NCI-H2227 treated with DMSO at 0.1 percent for 48 hours (cell line): ENCODE measurements at regions not wholly inside any gene's neighbourhood (a gene's known extent, or its start where the extent isn't known, plus 50 kb on each side); places are given as distances from the start of the nearest gene placed in this dataset.

Source experiments
- DNase-seq: peaks from one replicate; lab custom pipeline; 2025; lab: John Stamatoyannopoulos, UW

DNA sequence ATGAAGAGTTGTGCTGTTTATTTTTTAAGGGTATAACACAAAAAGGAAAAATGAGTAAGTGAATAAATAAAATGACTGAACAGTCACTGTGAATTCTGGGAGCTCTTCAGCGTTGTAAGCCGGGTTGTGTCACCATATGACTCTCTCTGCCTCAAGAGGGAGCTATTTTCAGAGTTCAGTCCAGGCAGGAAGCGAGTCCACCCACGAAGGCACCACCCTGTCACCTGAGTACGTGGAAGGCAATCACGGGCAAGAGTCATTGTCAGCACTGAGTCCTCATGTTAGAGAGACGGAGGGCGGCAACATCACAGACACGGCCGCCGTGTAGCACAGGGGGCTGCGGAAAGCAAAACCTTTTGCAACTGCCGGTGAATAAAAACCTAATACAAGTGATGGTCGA lies 227.6 kb downstream of the UTP18 start:
- DNase-seq: no peak

DNA sequence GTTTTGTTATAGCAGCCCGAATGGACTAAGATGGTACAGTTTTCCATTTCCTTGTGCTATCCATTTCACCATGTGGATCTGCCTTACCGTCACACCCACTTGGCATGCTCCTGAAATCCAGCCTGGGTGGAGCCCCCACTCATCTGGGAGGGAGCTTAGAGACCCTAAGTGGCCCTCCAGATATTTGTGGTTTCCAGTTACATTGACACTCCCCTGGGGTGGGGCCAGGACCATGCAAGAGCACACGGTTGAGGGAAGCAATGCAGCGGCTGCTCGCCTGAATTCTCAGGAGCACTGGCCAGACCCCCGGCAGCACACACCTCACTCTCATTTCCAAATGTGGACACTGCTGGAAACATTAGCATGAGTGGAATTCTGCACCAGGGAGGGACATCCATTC lies 231.1 kb downstream of the UTP18 start:
- no peak for DNase-seq

DNA sequence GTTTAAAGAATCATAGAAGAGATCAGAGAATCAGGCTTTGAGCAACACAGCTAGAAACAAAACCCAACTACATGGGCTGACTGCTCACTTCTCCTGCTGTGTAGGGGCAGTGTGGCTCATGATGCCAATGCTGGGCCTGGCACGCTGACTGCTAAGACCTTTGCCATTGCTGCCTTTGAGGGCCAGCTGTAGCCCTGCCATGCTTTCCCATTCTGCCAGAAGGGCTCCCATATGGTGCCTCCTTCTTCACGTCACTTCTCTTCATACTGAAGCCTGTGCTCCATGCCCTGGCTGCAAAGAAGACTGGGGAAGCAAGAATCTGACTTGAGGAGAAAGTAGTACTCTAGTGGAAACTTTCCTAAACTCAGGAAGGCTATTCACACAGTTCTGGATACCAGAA lies 232.9 kb downstream of the UTP18 start:
- no peak for DNase-seq

DNA sequence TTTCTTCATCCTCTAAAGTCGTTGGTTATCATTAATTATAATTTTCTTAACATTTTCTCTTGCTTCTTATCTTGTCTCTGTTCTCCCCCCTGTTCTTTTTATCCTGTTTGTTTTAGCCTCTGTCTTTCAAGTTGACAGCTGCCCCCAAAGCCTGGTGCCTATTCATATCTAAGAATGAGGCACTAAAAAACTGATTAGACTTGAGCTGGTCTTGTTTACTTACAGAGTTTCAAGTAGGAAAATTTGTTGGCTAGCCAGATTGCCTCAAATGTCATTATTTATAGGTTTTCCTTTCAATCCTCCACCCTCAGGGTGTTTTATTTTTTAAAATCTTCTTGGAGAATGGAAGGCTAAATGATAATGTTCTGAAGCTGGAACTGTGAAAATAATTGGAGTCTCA lies 236.0 kb downstream of the UTP18 start:
- no peak for DNase-seq

DNA sequence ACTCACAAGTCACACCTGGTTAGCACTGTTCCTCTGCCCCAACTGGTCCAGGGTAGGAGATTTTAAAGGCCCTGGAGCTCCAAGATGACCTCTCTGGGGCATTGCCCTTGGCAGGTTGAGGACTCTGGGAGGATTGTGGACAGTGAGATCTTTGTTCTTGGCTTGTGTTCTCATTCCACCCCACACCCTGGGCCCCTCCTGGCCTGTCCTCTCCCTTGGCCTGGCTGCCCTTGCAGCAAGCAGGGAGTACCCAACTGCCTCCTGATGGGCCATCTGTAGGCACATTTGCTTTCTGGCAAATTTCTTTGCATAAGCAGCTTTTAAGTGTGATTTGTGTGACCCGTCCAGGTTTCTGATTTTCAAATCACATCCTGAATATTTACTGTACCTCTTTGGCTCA lies 239.6 kb downstream of the UTP18 start:
- DNase-seq: no peak

DNA sequence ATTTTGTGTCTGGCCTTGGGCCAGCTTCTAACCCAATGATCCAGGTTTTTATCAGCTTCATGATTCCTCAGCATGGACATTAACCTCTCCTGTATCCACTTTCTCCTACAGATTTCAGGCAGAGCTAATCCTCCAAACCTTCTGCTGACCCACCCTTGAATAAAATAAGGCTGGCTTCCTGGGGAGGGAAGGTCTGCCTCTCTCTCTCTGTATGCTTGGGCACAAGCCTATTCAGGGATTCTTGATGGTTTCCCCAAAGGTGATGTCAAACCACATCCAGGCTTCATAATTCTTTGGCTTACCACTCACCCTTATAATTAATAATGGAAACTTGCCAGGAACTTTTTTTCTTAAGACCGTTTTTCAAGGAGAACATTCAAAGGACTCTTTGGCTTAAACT lies 240.1 kb downstream of the UTP18 start:
- DNase-seq: no peak

DNA sequence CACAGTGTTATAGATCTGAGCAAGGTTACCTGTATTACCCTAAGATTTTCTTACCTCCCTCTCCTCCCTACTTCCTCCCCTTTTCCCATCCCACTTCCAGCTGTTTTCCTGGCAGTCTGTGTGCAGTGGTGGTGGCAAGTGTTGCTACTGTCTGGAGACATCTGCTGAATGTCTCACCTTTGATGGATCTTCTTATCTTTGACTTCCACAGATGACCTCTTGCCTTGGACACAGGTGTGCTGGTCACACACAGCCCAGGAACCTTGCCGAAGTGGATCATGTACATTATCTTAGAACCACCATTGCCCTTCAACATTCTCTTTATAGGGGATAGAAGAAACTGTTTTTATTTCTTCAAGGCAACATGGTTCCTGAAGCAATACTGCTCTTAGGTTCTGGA lies 245.1 kb downstream of the UTP18 start:
- no peak for DNase-seq

DNA sequence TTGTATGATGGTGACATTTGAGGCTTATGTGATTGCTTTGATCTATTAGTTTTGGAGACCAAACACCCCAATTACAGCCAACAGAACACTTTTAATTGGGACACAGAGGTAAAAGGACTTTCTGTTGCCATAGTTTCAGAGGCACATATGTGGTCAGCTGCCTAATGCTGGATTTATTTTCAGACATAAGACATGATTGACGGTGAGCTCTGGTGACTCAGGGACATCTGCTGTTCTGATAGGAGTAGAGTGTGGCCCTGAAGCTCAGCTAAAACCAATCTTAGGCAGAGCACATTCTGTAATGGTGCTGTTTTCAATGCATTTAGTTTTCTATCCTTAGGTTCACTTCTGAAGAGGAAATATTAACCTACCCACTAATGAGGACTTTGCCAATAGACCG lies 247.1 kb downstream of the UTP18 start:
- no peak for DNase-seq

DNA sequence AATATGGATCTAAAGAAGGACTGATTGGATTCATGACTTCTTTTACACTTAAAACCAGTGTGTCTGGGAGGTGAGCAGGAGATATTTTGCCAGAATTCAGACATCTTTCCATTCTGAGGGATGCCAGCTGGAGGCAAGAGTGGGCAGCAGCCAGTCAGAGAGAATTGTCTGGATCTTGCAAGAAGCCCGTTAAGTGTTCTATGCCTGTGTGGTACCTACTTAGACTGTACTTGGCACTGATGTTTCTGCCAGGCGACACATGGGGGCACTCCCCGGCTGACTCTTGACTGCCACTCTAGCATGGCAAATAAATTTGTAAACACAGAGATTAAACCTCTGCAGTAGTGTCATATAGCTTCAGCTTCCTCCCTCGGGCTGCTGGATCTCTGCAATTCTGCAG lies 247.7 kb downstream of the UTP18 start:
- DNase-seq: no peak

DNA sequence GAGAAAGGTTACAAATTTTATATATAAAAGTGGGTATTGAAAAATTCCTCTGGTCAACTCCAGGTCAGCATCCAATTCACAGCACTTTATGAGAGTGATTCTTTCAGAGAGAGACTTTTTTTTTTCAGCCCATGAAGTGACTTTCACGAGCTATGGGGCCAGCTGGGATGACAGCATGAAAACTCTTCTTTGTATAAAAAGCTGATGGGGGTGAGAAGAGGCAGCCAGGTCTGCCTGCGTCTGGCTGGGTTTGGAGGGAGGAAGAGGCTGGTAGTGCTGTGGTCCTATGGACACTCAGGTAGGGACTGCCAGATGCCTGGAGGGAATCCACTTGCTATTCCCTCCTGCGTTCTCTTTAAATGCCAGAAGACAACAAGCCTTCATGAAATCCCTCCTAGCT lies 250.6 kb downstream of the UTP18 start:
- no peak for DNase-seq

DNA sequence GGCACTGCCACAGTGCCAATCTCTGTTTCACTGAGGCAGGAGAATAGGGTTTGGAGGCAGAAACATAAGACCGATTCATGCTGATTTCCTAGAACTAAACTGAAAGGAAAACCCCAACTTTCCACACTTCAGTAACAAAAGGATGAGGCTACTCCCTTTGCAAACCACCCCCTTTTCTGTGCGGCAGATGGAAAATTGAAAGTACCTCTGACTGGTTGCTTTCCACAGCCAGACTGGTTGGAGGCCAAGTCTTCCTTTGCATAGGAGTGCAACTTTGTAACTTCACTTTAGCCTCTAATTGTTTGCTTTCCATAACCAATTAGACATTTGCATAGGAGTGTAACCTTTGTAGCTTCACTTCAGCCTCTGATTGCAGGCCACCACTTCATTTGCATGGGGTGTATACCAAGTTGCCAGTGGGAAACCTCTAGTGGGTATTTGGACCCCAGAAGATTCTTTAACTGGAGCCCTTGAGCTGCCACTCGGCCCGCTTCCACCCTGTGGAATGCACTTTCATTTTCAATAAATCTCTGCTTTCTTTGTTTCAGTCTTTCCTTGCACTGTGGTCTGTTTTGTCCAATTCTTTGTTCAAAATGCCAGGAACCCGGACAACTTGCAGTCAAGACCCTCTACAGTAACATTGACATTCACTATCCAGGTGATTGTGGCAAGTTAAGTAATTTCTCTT lies 252.0 kb downstream of the UTP18 start:
- no peak for DNase-seq

DNA sequence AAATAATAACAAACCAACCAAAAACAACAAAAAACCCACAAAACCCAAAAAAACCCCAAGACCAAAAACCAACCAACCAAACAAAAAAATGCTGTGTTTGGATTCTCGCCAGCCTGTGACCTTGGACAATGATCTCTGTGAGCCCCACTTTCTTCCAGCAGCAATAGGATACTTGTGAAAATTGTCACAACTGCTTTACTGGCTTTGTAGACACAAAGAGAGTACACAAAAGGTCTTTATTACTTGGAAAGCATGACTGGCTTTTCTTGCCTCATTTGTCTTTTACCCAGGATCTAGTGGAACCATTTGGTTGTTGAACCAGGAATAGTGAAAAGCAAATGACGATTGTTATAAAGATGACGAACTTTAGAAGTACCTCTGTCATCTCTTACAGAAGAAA lies 256.6 kb downstream of the UTP18 start:
- DNase-seq: no peak

DNA sequence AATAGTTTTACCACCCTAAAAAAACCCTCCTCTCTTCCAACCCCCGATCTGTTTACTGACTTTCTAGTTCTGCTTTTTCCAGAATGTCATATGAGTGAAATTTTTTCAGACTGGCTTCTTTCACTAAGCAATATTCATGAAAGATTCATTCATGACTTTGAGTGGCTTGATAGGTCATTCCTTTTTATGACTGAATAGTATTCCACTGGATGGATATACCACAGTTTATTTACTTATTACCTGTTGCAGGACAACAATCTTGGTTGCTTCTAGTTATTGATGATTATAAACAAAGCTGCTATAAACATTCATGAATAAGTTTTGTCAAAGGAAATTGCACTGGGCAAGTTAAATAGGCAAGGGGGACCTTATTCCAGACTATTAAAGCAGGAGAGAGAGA lies 264.2 kb downstream of the UTP18 start:
- no peak for DNase-seq

DNA sequence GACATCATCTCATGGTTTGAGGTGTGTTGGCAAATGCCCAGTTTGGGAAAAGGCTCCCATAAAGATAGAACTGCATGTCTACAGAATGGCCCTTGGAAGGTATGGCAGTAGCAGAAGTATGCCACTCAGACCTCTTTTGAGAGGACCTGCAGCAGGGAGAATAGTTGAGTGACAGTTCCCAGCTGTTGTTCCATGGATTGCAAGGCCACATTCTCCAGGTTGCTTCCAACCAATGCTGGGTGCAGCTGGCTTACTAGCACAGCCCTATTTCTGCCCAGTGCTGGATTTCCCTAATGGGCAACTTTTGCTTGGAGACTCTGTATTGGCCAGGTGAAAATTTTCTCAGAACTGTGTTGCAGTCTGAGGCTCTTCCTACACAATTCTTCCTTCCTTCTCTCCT lies 266.2 kb downstream of the UTP18 start:
- DNase-seq: no peak

DNA sequence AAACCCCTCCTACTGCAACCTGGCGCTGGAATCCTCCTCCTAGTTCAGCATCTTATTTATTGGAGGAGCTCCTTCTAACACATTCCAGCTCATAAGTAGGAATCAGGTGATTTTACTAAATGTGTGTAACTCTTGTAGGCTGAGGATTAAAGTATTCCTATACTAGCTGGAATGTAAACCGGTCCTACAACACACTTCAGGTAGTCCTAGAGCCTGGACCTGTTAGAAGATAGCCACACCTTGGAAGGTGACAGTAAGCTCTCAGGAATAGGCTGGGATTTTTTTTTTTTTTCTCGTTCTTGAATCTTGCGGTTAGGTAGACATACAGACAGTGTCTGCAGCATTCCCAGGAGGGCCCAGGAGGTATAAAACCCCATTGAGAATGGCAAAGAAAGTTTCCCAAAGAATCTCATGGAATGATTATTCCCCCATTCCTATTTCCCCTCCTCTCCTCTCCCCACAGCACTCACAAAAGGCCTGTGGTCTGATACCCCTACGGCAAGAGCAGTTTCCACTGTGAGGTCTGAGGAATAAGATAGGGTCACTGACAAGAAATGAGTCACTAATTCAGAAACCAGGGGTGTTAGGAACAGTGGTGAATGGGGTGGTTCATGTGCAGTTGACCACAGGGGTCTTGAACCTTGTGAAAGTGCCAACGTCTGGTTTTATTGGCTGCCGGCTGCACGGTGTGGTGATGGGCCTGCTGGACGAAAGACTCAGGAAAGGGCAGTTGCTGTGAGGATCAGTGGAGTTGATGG lies 267.1 kb downstream of the UTP18 start:
- DNase-seq: no peak

DNA sequence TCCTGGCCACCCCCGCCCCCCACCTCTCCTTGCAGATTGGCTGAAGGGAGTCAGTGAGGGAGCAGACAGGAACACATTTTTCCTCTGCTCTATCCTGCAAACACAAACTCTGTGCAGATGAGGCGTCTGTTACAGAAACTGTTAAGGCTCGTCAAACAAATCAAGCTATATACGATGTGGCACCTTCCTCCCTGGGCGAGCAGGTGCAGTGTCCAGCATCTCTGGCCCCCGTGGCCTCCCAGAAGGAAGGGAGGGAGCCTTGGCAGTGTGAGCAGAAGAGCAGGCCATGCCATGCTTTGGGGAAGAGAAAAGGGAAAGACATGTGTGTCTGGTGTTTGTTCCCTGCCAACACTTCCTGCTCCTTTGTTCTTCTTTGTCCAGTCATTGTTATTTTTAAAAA lies 267.8 kb downstream of the UTP18 start:
- no peak for DNase-seq

DNA sequence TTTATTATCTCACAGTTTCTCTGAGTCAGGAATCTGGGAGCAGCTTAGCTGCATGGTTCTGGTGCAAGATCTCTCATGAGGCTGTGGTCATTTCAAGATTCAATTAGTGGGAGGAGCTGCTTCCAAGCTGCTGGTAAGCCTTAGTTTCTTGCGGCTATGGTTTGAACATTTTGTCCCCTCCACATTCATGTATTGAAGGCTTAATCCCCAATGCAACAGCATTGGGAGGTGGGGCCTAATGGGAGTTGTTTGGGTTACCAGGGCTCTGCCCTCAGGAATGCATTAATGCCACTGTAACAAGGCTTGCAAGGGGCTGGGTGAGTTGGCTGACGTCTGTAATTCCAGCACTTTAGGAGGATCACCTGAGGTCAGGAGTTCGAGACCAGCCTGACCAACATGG lies 272.9 kb downstream of the UTP18 start:
- no peak for DNase-seq

DNA sequence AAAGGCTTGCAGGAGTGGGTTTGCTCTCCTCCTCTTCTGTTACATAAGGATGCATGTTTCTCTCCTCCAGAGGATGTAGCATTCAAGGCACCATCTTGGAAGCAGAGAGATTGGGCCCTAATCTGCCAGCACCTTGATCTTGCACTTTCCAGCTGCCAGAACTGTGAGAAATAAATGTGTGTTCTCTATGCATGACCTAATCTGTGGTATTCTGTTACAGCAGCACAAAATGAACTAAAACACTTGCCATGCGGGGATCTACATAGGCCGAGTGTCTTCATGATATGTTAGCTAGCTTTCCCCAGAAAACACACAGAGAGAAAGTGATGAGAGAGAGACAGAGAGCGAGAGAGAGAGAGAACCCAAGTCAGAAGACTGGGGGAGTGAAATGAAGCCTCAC lies 273.5 kb downstream of the UTP18 start:
- DNase-seq: no peak

DNA sequence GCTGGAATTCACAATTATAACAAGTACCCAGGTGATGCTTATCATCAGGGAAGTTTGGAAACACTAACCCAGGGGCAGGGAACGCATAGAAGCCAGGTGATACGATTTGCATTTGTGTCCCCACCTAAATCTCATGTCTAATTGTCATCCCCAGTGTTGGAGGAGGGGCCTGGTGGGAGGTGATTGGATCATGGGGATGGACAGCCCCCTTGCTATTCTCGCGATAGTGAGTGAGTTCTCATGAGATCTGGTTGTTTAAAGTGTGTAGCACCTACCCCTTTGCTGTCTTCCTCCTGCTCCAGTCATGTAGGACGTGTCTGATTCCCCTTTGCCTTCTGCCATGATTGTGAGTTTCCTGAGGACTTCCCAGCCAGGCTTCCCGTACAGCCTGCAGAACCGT lies 276.3 kb downstream of the UTP18 start:
- DNase-seq: no peak

DNA sequence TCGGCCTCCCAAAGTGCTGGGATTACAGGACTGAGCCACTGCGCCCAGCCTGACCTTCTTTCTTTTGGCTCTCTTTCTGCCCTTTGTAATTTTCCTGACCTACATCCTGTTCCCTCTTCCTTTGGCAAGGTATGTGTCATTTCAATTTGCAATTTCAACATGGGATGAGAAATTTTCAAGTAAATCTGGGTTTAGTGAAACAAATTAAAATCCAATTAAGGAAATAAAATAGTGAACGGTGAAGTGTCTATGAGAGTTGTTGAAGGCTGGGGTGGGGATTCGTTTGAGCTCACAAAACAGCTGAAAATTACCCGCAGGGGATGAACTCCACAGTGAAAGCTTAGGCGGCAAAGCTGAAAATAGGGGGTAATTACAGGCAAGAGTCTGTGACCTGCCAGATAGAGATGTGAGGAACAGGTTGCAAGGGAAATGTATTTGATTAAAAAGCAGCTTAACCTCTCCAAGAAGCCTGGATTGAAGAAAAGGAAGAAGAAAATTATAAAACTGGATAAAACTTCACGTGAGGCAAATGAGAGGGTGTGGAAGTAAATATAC lies 277.7 kb downstream of the UTP18 start:
- peak; percentile 73 for DNase-seq

DNA sequence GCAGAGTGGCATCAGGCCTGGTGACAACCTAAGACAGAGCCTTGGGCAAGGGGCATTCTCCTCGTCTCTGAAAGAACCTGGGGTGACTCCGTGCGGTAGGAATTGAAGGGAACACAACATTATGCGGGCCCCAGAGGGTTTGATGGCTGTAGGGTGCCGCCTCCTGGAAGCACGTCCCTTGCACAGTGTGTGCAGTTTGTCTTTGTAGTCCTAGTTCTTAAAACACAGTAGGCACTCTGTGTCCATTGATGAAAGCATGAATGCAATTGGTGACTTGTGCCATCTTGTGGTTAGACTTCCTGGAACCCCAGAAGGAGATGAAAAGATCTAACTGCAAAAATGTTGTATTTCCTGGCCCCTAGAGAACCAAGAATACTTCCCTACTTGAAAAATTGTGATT lies 279.8 kb downstream of the UTP18 start:
- DNase-seq: no peak

DNA sequence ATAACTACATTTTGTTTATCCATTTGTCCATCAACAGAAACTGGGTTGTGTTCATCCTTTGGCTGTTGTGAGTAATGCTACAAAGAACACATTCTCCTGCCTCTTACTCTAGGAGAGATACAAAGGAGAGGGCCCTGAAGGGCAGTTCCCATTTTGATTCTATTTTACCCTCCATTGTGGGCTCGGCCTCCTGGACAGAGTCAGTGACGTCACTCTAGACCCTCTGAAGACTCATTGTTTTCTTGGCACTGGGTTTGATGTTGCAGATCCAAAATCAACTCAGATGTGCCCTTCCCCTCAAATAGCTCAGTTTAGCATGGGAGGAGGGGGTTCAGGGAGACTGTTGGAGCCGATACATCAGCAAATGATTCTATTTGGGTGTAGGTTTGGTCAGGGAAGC lies 280.9 kb downstream of the UTP18 start:
- DNase-seq: no peak

DNA sequence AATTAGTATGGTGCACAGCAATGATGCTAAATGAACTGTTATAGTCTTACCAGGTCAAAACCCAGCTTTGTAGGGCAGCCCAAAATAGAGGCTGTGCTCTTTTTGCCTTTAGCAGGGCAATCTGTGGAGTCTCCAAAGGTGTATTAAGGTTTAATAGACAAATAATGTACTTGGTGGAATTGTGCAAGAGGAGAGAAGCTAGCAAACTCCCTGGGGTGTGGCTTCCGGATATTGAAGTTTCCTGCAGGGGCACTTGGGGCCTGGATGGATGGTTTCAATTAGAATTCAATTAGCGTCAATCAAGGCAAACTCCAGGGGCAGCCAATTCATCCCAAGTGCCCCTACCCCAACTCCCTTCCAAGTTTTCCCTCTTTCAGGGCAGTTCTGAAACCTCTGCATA lies 285.8 kb downstream of the UTP18 start:
- DNase-seq: no peak

DNA sequence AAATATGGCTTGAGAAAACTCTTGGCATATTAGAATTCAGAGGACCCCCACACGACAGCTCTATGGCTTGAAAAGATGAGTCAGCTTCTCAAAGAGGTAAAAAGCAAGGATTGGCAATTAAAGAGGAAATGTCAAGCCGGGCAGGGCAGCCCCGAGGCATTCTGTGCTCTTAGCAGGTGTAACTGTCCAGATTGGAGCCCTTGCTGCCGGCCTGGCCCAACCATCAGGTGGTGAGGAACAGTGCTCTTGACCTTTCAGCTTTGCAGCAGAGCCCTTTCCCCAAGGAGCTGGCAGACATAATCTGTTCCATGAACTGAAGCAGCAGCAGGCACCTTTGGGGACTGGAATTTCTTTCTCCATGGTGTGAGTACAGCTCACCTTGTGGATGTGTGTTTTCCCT lies 287.8 kb downstream of the UTP18 start:
- no peak for DNase-seq
